ENCODE measurements at regions not wholly inside any gene's neighbourhood (a gene's known extent, or its start where the extent isn't known, plus 50 kb on each side); places are given as distances from the start of the nearest gene placed in this dataset.
"Not testable (repeated sequence)": the region's sequence is repeated elsewhere in the genome, so short reads cannot be mapped to it uniquely, and the experiment has no call there.

DNA sequence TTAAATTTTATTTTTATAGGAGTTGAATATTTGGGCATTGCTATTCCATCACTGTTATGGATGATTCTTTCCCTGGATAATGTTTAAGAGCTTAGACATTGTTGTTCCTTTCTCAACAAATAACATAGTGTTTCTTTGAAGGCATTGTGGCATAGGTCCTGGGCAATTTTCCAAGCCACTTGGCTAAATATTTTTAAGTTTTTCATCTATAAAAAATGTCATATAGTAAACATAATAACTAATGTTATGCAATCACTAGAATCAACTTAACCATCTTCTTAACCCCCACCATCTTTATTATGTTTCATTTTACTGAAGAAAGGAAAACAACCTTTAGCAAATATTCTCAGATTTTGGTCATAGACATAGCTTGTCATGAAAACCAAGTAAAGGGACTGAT lies 600.6 kb upstream of the LMO3 start:
- no peak for DNase-seq

- no peak for DNase-seq
Measured at GRCh38 chr12:17204289-17205054, 598.5 kb upstream of the LMO3 start.

- no peak for DNase-seq
Measured at GRCh38 chr12:17203497-17203896, 597.5 kb upstream of the LMO3 start.

GRCh38 chr12:17197971-17198370 lies 592.0 kb upstream of the LMO3 start:
- DNase-seq: no peak

- DNase-seq: no peak
Measured at GRCh38 chr12:17192721-17193120, 586.8 kb upstream of the LMO3 start.

DNA sequence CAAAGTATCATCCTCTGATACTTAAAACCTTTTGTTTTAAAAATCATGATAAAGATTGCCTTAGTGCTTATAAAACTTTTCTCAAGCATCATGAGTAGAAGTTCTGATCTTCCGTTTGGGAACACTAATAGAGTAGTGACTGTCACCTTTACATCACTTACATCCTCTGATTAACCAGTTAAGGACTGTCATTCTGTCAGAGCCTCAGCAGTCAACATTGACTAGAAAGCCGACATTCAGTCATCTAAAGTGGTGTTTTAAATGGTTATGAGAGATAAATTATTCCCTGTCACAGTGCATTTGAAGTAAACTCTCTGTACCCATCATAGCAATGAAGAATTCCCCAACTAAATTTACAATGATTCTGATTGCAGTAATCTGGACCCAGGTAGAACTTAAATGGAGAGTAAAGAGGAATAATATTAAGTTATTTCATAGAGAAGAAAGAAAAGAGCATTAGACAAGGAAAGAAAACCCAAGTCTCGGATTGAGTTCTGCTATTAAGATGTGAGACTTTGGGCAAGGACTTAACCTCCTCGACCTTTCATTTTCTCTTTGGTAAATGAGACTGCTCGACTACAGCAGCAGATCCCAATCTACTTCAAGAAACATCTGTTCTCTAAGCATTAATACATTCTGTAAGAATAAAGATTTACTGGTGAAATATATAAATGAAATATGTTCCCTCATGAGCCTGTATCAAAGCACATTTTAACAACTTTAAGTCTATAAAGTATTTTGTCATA lies 563.9 kb upstream of the LMO3 start:
- no peak for DNase-seq

- no peak for DNase-seq
Measured at GRCh38 chr12:17159506-17160300, 553.7 kb upstream of the LMO3 start.

- no peak for DNase-seq
Measured at GRCh38 chr12:17158201-17158600, 552.2 kb upstream of the LMO3 start.

GRCh38 chr12:17151917-17152316 lies 546.0 kb upstream of the LMO3 start:
- no peak for DNase-seq

DNA sequence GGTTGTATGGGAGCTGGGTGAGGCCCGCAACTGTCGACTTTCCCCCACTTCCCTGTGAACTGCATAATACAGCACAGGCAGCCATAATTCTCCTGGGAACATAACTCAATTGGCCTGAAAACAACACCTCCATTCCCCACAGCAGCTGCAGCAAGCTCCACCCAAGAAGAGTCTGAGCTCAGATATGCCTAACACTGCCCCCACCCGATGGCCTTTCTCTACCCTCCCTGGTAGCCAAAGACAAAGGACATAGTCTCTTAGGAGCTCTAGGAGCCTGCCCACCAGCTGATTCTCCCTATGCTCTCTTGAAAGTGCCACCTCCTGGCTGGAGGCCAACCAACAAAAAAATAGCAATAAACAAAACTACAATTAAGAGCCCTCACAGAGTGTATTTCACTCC lies 542.7 kb upstream of the LMO3 start:
- DNase-seq: no peak

- no peak for DNase-seq
Measured at GRCh38 chr12:17142856-17143255, 536.9 kb upstream of the LMO3 start.

GRCh38 chr12:17139931-17140330 lies 534.0 kb upstream of the LMO3 start:
- DNase-seq: no peak

- DNase-seq: no peak
Measured at GRCh38 chr12:17137396-17137795, 531.4 kb upstream of the LMO3 start.

DNA sequence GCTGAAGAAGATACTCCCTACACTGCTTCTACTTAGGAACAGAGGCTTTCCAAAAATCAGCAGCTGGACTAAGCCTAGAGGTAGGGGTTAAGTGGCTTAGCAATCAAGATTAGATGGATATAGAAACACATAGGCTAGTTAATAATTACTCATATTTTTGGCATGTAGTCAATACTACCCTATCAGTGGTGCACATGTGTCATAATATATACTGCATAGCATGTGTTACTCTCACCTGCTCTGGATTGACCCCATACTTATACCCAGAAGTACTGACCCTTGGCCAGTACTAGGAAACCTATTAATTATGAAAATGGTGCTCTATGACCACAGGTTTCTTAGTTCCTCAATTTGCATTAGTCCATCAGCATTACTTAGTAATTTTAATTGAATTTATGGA lies 528.4 kb upstream of the LMO3 start:
- DNase-seq: no peak

DNA sequence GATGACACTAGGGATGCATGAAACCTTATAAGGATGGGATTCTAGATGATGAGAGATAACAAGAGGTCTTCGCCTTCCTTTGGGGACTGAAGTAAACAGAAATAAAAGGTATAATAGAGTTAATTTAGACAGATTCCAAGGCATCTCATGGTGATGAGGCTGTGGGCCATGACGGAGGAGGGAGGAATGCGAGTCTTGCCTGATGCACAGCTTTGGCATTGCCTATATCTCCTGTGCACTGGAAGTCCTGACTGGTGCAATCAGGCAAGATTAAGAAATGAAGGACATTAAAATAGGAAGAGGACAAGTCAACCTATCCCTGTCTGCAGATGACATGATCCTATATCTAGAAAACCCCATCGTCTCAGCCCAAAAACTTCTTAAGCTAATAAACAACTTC lies 526.4 kb upstream of the LMO3 start:
- no peak for DNase-seq

DNA sequence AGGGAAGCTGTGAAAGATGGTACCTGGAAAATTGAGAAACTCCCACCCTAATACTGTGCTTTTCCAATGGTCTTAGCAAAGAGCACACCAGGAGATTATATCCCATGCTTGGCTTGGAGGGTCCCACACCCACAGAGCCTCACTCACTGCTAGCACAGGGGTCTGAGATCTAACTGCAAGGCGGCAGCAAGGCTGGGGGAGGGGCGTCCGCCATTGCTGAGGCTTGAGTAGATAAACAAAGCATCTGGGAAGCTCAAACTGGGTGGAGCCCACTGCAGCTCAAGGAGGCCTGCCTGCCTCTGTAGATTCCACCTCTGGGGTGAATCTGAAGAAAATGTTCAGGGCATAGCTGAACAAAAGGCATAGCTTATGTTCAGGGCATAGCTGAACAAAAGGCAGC lies 510.6 kb upstream of the LMO3 start:
- not testable (repeated sequence) for DNase-seq

DNA sequence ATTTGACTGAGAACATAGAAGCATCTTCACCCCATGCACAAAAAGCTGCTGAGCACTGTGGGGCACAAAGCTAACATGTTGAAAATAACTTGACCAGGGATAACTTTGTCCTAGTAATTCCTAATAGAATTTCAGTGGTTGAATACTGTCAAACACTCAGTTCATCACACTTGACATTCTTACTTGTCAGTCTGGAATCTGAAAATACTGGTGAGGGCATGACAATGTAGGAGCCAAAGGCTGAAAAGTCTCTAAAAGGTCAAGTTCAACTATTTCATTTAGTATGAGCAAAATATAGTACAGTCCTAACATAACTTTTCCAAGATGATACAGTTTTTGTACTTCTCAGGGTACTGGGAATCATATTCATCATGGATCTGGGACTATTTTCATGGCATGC lies 504.4 kb upstream of the LMO3 start:
- DNase-seq: no peak

DNA sequence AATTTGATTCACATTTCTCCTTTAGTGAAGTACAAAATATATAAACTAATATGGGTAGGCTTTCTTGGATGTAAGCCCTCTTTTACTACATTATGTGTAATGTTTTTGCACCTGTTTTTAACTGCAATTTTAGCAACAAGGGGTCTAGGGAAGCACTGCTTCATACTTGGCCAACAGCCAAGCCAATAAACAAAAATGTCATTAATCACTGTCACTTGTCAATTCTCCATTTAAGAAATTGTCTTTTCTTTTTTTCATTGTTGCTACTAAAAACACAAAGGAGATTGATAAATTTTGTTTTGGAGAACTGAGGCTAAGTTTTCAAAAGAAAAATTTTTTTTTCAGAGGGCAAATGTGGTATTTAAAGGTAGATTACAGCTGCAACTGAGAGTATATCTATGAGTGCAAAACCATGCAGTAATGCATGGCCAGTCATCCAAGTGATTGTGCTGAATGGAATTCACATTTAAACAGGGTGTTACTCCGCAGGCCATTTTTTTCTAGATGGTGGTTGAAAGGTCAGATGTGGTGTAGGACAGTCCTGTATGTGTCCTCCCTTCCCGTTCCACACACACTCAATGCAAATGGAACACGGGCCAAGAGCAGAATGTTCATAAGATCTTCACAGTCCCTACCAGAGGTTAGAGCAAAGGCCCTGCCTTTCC lies 503.0 kb upstream of the LMO3 start:
- DNase-seq: no peak

GRCh38 chr12:17104801-17105200 lies 498.8 kb upstream of the LMO3 start:
- no peak for DNase-seq

GRCh38 chr12:17097674-17098073 lies 491.7 kb upstream of the LMO3 start:
- no peak for DNase-seq

DNA sequence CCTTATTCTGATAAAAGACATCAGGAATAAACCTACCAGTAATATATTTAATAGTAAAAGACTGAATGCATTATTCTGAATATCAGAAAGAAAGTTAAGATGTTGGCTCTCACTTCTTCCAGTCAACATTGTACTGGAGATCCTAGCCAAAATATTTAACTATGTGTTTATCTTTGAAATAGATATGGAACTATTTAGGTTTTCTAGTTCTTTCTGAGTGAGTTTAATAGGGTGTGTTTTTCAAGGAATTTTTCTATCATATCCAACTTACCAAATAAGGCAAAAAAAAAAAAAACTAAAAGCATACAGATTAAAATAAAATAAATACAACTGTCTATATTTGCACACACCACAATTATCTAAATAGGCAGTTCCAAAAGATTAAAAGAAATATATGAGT lies 478.9 kb upstream of the LMO3 start:
- no peak for DNase-seq

- no peak for DNase-seq
Measured at GRCh38 chr12:17079251-17079909, 473.4 kb upstream of the LMO3 start.

GRCh38 chr12:17077594-17077993 lies 471.6 kb upstream of the LMO3 start:
- no peak for DNase-seq

Data from activated CD4-positive, alpha-beta T cell treated with anti-CD3 and anti-CD28 coated beads, Interleukin-2, Interleukin-6, amounts not matched to agents 100 ng/mL and 50 ng/mL, durations not matched to agents 16 hours and 8 hours (primary cell).